ENCODE measurements at regions not wholly inside any gene's neighbourhood (a gene's known extent, or its start where the extent isn't known, plus 50 kb on each side); places are given as distances from the start of the nearest gene placed in this dataset.

- Histone ChIP-seq H3K4me2 (ENCODE audit: low read length) (peak overlapping the region; percentile 79), H3K36me3 (ENCODE audit: insufficient read depth, low read length) (no peaks in the 10 kb centered on the region), H3K4me1 (ENCODE audit: insufficient read depth, low read length) (peaks cover 18% of the 10 kb centered on the region), H3K27ac (ENCODE audit: low read depth, low read length) (peak overlapping the region; percentile 48), H2AFZ (ENCODE audit: low read depth, low read length) (peak overlapping the region; percentile 57), H3K27me3 (ENCODE audit: insufficient read depth, low read length) (no peaks in the 10 kb centered on the region), H3K79me2 (ENCODE audit: insufficient read depth, low read length) (no peaks in the 10 kb centered on the region), H4K20me1 (ENCODE audit: insufficient read depth, low read length) (peaks cover 41% of the 10 kb centered on the region), H3K9ac (ENCODE audit: low read length) (peak overlapping the region; percentile 55), H3K9me3 (ENCODE audit: insufficient read depth, low read depth, low read length) (peaks cover 2% of the 10 kb centered on the region), H3K4me3 (ENCODE audit: insufficient read depth, low read depth, low read length) (peak overlapping the region; percentile 20)
- TF ChIP-seq EZH2 (IDR thresholded peaks at IDR 0.05; ENCODE audit: insufficient read depth, low read length): no peak
- TF ChIP-seq CTCF (IDR thresholded peaks at IDR 0.05; ENCODE audit: insufficient read depth, low read depth, low read length): no peak
- H3K9me3 Mint-ChIP-seq (ENCODE audit: unreplicated experiment): no peaks in the 10 kb centered on the region
- H3K27ac Mint-ChIP-seq (ENCODE audit: unreplicated experiment): no peak overlapping the region
- H3K4me3 Mint-ChIP-seq (ENCODE audit: unreplicated experiment): no peak overlapping the region
- FAIRE-seq: no peak
- H3K36me3 Mint-ChIP-seq (ENCODE audit: low read depth, unreplicated experiment): peaks cover 2% of the 10 kb centered on the region
- peaks cover 26% of the 10 kb centered on the region for H3K27me3 Mint-ChIP-seq (ENCODE audit: low read depth, unreplicated experiment)
- DNase-seq (ENCODE audit: low read depth): peak; percentile 85
- H3K4me1 Mint-ChIP-seq (ENCODE audit: low read depth, unreplicated experiment): peaks cover 10% of the 10 kb centered on the region
Measured at GRCh38 chr16:85514598-85515318, 98.4 kb upstream of the GSE1 start.

- H3K9me3 Mint-ChIP-seq (ENCODE audit: unreplicated experiment): no peaks in the 10 kb centered on the region
- H4K20me1 ChIP-seq (ENCODE audit: insufficient read depth, low read length): peaks cover 42% of the 10 kb centered on the region
- H3K36me3 ChIP-seq (ENCODE audit: insufficient read depth, low read length): no peaks in the 10 kb centered on the region
- H3K27ac Mint-ChIP-seq (ENCODE audit: unreplicated experiment): no peak overlapping the region
- H3K9me3 ChIP-seq (ENCODE audit: insufficient read depth, low read depth, low read length): peaks cover 2% of the 10 kb centered on the region
- peak overlapping the region; percentile 79 for H3K4me2 ChIP-seq (ENCODE audit: low read length)
- H3K4me1 Mint-ChIP-seq (ENCODE audit: low read depth, unreplicated experiment): peaks cover 10% of the 10 kb centered on the region
- no peaks in the 10 kb centered on the region for H3K27me3 ChIP-seq (ENCODE audit: insufficient read depth, low read length)
- peak overlapping the region; percentile 57 for H2AFZ ChIP-seq (ENCODE audit: low read depth, low read length)
- DNase-seq (ENCODE audit: low read depth) (no peak), FAIRE-seq (no peak)
- no peaks in the 10 kb centered on the region for H3K79me2 ChIP-seq (ENCODE audit: insufficient read depth, low read length)
- H3K27ac ChIP-seq (ENCODE audit: low read depth, low read length): peak overlapping the region; percentile 48
- H3K27me3 Mint-ChIP-seq (ENCODE audit: low read depth, unreplicated experiment): peaks cover 24% of the 10 kb centered on the region
- H3K4me1 ChIP-seq (ENCODE audit: insufficient read depth, low read length): peaks cover 18% of the 10 kb centered on the region
- peaks cover 2% of the 10 kb centered on the region for H3K36me3 Mint-ChIP-seq (ENCODE audit: low read depth, unreplicated experiment)
- TF ChIP-seq CTCF (IDR thresholded peaks at IDR 0.05; ENCODE audit: insufficient read depth, low read depth, low read length) (no peak), EZH2 (IDR thresholded peaks at IDR 0.05; ENCODE audit: insufficient read depth, low read length) (no peak)
- H3K4me3 Mint-ChIP-seq (ENCODE audit: unreplicated experiment): no peak overlapping the region
- peak overlapping the region; percentile 55 for H3K9ac ChIP-seq (ENCODE audit: low read length)
- peak overlapping the region; percentile 20 for H3K4me3 ChIP-seq (ENCODE audit: insufficient read depth, low read depth, low read length)
Measured at GRCh38 chr16:85515319-85515745, 97.8 kb upstream of the GSE1 start.

GRCh38 chr16:85515830-85516397 lies 97.2 kb upstream of the GSE1 start:
- Mint-ChIP-seq H3K9me3 (ENCODE audit: unreplicated experiment) (no peaks in the 10 kb centered on the region), H3K36me3 (ENCODE audit: low read depth, unreplicated experiment) (peaks cover under 1% of the 10 kb centered on the region), H3K27me3 (ENCODE audit: low read depth, unreplicated experiment) (peaks cover 21% of the 10 kb centered on the region), H3K27ac (ENCODE audit: unreplicated experiment) (no peak overlapping the region), H3K4me3 (ENCODE audit: unreplicated experiment) (no peak overlapping the region), H3K4me1 (ENCODE audit: low read depth, unreplicated experiment) (peaks cover 10% of the 10 kb centered on the region)
- Histone ChIP-seq H3K27me3 (ENCODE audit: insufficient read depth, low read length) (no peaks in the 10 kb centered on the region), H3K4me3 (ENCODE audit: insufficient read depth, low read depth, low read length) (no peak overlapping the region), H3K79me2 (ENCODE audit: insufficient read depth, low read length) (no peaks in the 10 kb centered on the region), H3K9ac (ENCODE audit: low read length) (peak overlapping the region; percentile 55), H3K4me1 (ENCODE audit: insufficient read depth, low read length) (peaks cover 18% of the 10 kb centered on the region), H4K20me1 (ENCODE audit: insufficient read depth, low read length) (peaks cover 43% of the 10 kb centered on the region), H3K36me3 (ENCODE audit: insufficient read depth, low read length) (no peaks in the 10 kb centered on the region), H2AFZ (ENCODE audit: low read depth, low read length) (no peak overlapping the region), H3K4me2 (ENCODE audit: low read length) (peak overlapping the region; percentile 79), H3K27ac (ENCODE audit: low read depth, low read length) (no peak overlapping the region), H3K9me3 (ENCODE audit: insufficient read depth, low read depth, low read length) (peaks cover 2% of the 10 kb centered on the region)
- FAIRE-seq (no peak), DNase-seq (ENCODE audit: low read depth) (no peak)
- TF ChIP-seq EZH2 (IDR thresholded peaks at IDR 0.05; ENCODE audit: insufficient read depth, low read length): no peak
- TF ChIP-seq CTCF (IDR thresholded peaks at IDR 0.05; ENCODE audit: insufficient read depth, low read depth, low read length): no peak
